Liver (tissue), 8 donors: ENCODE measurements at regions not wholly inside any gene's neighbourhood (a gene's known extent, or its start where the extent isn't known, plus 50 kb on each side); places are given as distances from the start of the nearest gene placed in this dataset.

Experiments
- DNase-seq: peaks from one replicate; pipeline ENCODE4 v3.0.0-alpha.2; 2017; ENCODE audit warnings: low spot score
- H3K27ac ChIP-seq, 2 donors: one replicate each; pipeline ENCODE4 v1.7.0; 2013; ENCODE audit warnings: inconsistent platforms in 2 of 2, low read length in 2 of 2, control low read depth in 1 of 2, low read depth in 1 of 2, mild to moderate bottlenecking in 1 of 2
- H3K27me3 ChIP-seq, 4 donors: one replicate each; pipeline versions ENCODE4 v1.6.1 to v1.7.0; 2013; ENCODE audit warnings: low read length in 3 of 4, inconsistent platforms in 1 of 4, mild to moderate bottlenecking in 1 of 4, moderate library complexity in 1 of 4; ENCODE audit not compliant: control insufficient read depth in 4 of 4, insufficient read depth in 4 of 4
- H3K36me3 ChIP-seq, 4 donors: one replicate each; pipeline versions ENCODE4 v1.6.1 to v1.7.0; 2013; ENCODE audit warnings: low read length in 3 of 4, mild to moderate bottlenecking in 3 of 4, low read depth in 1 of 4, moderate library complexity in 1 of 4; ENCODE audit not compliant: control insufficient read depth in 4 of 4, insufficient read depth in 3 of 4
- H3K4me1 ChIP-seq, 4 donors: one replicate each; pipeline versions ENCODE4 v1.6.1 to v1.7.0; 2013; ENCODE audit warnings: low read length in 3 of 4, mild to moderate bottlenecking in 3 of 4, moderate library complexity in 1 of 4; ENCODE audit not compliant: control insufficient read depth in 4 of 4, insufficient read depth in 4 of 4
- H3K4me3 ChIP-seq, 3 donors: one replicate each; pipeline versions ENCODE4 v1.6.1 to v1.7.0; 2013; ENCODE audit warnings: low read length in 3 of 3, control low read depth in 1 of 3, low read depth in 1 of 3, mild to moderate bottlenecking in 1 of 3
- H3K9ac ChIP-seq, 2 donors: one replicate each; pipeline ENCODE4 v1.7.0; 2013; ENCODE audit warnings: low read length in 2 of 2, mild to moderate bottlenecking in 2 of 2, moderate library complexity in 2 of 2, control low read depth in 1 of 2, low read depth in 1 of 2
- H3K9me3 ChIP-seq, 4 donors: one replicate each; pipeline versions ENCODE4 v1.6.1 to v1.7.0; 2013; ENCODE audit warnings: low read length in 3 of 4; ENCODE audit not compliant: control insufficient read depth in 4 of 4
- EGR1 ChIP-seq, 2 donors: IDR thresholded peaks; 2 replicates each; pipeline ENCODE4 v1.6.1; 2016 to 2018; ENCODE audit warnings: antibody characterized with exemption in 2 of 2, low read depth in 2 of 2
- FOXA1 ChIP-seq: IDR thresholded peaks from 2 replicates; pipeline ENCODE4 v1.6.1; 2016; ENCODE audit warnings: antibody characterized with exemption
- FOXA2 ChIP-seq: IDR thresholded peaks from 2 replicates; pipeline ENCODE4 v1.6.1; 2016; ENCODE audit warnings: antibody characterized with exemption
- GABPA ChIP-seq, 2 donors: IDR thresholded peaks in 1 of 2; conservative IDR thresholded peaks in 1 of 2; 2 replicates each; pipeline ENCODE4 v1.6.1; 2016; ENCODE audit warnings: antibody characterized with exemption in 2 of 2, mild to moderate bottlenecking in 1 of 2, moderate library complexity in 1 of 2
- HNF4A ChIP-seq, 2 donors: conservative IDR thresholded peaks; 2 replicates each; pipeline ENCODE4 v1.6.1; 2016; ENCODE audit warnings: antibody characterized with exemption in 2 of 2, mild to moderate bottlenecking in 2 of 2
- HNF4G ChIP-seq: IDR thresholded peaks from 2 replicates; pipeline ENCODE4 v1.6.1; 2016; ENCODE audit warnings: antibody characterized with exemption
- JUND ChIP-seq, 2 donors: IDR thresholded peaks; 2 replicates each; pipeline ENCODE4 v1.6.1; 2016; ENCODE audit warnings: antibody characterized with exemption in 2 of 2
- NR2F2 ChIP-seq: IDR thresholded peaks from 2 replicates; pipeline ENCODE4 v1.6.1; 2016; ENCODE audit warnings: antibody characterized with exemption
- RAD21 ChIP-seq, 2 donors: IDR thresholded peaks; 2 replicates each; pipeline ENCODE4 v1.6.1; 2016; ENCODE audit warnings: antibody characterized with exemption in 2 of 2, mild to moderate bottlenecking in 2 of 2
- RXRA ChIP-seq, 2 donors: IDR thresholded peaks; 2 replicates each; pipeline ENCODE4 v1.6.1; 2017 to 2018; ENCODE audit warnings: antibody characterized with exemption in 2 of 2, mild to moderate bottlenecking in 1 of 2
- SP1 ChIP-seq: IDR thresholded peaks from 2 replicates; pipeline ENCODE4 v1.6.1; 2018; ENCODE audit warnings: antibody characterized with exemption, mild to moderate bottlenecking
- TAF1 ChIP-seq: conservative IDR thresholded peaks from 2 replicates; pipeline ENCODE4 v1.6.1; 2016; ENCODE audit warnings: antibody characterized with exemption, mild to moderate bottlenecking
- YY1 ChIP-seq: IDR thresholded peaks from 2 replicates; pipeline ENCODE4 v1.6.1; 2016; ENCODE audit warnings: antibody characterized with exemption, mild to moderate bottlenecking
- WGBS: extraction: QIAGEN DNeasy Blood & Tissue Kit; methylation state at CpG from one replicate; pipeline ENCODE4 v1.1.7; 2013; 5-methylcytosine and 5-hydroxymethylcytosine counted together
- TF ChIP-seq, protein P1 (sequence below): IDR thresholded peaks from 2 replicates; pipeline ENCODE4 v1.6.1; 2016; ENCODE audit warnings: antibody characterized with exemption
- TF ChIP-seq, protein P2 (sequence below): fragments of 150-350 bp; IDR thresholded peaks from 2 replicates; pipeline ENCODE4 v1.5.1; 2017; ENCODE audit warnings: improper control_type of control experiment, low read depth, low read length; ENCODE audit not compliant: missing input control
- TF ChIP-seq, protein P3 (sequence below): IDR thresholded peaks from 2 replicates; pipeline ENCODE4 v1.6.1; 2016; ENCODE audit warnings: antibody characterized with exemption
- TF ChIP-seq, protein P4 (sequence below): IDR thresholded peaks from 2 replicates; pipeline ENCODE4 v1.6.1; 2016; ENCODE audit warnings: antibody characterized with exemption
- TF ChIP-seq, protein P5 (sequence below): IDR thresholded peaks from 2 replicates; pipeline ENCODE4 v1.6.1; 2016; ENCODE audit warnings: antibody characterized with exemption, mild to moderate bottlenecking
- donor health status: healthy.
- donor health status: healthy.
- donor health status: healthy.
- donor health status: healthy.
- donor health status: healthy.

DNA sequence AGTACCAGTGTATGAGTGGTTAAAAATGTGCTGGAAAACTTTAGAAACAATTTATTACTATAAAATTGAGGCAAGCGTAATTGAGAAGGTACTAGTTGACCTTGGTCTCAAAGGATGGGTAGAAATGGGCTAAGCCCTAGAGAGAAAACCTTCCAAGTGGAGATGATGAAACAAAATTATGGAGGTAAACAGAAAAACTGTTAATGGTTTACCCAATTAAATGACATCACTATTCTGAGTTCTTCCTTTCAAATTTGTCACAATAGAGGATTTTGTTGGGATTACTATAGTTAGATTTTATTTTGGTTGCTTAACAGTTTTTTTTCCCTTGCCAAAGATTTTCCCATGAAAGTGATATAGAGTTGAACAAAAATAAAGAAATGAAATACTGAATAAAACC lies 1302.5 kb upstream of the TENM3 start:
- DNase-seq, result no peak
- no peak overlapping the region for H3K4me3 ChIP-seq
- H3K4me1 ChIP-seq, result no peaks in the 10 kb centered on the region
- H3K27ac ChIP-seq, result no peak overlapping the region
- TF ChIP-seq, protein P1, sequence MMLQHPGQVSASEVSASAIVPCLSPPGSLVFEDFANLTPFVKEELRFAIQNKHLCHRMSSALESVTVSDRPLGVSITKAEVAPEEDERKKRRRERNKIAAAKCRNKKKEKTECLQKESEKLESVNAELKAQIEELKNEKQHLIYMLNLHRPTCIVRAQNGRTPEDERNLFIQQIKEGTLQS, result no peak
- TF ChIP-seq, protein P2, sequence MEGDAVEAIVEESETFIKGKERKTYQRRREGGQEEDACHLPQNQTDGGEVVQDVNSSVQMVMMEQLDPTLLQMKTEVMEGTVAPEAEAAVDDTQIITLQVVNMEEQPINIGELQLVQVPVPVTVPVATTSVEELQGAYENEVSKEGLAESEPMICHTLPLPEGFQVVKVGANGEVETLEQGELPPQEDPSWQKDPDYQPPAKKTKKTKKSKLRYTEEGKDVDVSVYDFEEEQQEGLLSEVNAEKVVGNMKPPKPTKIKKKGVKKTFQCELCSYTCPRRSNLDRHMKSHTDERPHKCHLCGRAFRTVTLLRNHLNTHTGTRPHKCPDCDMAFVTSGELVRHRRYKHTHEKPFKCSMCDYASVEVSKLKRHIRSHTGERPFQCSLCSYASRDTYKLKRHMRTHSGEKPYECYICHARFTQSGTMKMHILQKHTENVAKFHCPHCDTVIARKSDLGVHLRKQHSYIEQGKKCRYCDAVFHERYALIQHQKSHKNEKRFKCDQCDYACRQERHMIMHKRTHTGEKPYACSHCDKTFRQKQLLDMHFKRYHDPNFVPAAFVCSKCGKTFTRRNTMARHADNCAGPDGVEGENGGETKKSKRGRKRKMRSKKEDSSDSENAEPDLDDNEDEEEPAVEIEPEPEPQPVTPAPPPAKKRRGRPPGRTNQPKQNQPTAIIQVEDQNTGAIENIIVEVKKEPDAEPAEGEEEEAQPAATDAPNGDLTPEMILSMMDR, result no peak
- TF ChIP-seq RAD21 (IDR thresholded peaks at IDR 0.05) (no peak), YY1 (no peak), GABPA (IDR thresholded peaks at IDR 0.05 in 1 of 2, conservative IDR thresholded peaks at IDR 0.05 in 1 of 2) (no peak), HNF4G (no peak), EGR1 (IDR thresholded peaks at IDR 0.05; ENCODE audit: low read depth in 2 of 2) (no peak), HNF4A (conservative IDR thresholded peaks at IDR 0.05) (no peak), SP1 (no peak), NR2F2 (no peak), TAF1 (no peak), FOXA2 (no peak), FOXA1 (no peak), JUND (IDR thresholded peaks at IDR 0.05) (no peak), RXRA (IDR thresholded peaks at IDR 0.05) (no peak)
- TF ChIP-seq, protein P3, sequence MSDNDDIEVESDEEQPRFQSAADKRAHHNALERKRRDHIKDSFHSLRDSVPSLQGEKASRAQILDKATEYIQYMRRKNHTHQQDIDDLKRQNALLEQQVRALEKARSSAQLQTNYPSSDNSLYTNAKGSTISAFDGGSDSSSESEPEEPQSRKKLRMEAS, result no peak
- TF ChIP-seq, protein P4, sequence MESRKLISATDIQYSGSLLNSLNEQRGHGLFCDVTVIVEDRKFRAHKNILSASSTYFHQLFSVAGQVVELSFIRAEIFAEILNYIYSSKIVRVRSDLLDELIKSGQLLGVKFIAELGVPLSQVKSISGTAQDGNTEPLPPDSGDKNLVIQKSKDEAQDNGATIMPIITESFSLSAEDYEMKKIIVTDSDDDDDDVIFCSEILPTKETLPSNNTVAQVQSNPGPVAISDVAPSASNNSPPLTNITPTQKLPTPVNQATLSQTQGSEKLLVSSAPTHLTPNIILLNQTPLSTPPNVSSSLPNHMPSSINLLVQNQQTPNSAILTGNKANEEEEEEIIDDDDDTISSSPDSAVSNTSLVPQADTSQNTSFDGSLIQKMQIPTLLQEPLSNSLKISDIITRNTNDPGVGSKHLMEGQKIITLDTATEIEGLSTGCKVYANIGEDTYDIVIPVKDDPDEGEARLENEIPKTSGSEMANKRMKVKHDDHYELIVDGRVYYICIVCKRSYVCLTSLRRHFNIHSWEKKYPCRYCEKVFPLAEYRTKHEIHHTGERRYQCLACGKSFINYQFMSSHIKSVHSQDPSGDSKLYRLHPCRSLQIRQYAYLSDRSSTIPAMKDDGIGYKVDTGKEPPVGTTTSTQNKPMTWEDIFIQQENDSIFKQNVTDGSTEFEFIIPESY, result no peak
- TF ChIP-seq, protein P5, sequence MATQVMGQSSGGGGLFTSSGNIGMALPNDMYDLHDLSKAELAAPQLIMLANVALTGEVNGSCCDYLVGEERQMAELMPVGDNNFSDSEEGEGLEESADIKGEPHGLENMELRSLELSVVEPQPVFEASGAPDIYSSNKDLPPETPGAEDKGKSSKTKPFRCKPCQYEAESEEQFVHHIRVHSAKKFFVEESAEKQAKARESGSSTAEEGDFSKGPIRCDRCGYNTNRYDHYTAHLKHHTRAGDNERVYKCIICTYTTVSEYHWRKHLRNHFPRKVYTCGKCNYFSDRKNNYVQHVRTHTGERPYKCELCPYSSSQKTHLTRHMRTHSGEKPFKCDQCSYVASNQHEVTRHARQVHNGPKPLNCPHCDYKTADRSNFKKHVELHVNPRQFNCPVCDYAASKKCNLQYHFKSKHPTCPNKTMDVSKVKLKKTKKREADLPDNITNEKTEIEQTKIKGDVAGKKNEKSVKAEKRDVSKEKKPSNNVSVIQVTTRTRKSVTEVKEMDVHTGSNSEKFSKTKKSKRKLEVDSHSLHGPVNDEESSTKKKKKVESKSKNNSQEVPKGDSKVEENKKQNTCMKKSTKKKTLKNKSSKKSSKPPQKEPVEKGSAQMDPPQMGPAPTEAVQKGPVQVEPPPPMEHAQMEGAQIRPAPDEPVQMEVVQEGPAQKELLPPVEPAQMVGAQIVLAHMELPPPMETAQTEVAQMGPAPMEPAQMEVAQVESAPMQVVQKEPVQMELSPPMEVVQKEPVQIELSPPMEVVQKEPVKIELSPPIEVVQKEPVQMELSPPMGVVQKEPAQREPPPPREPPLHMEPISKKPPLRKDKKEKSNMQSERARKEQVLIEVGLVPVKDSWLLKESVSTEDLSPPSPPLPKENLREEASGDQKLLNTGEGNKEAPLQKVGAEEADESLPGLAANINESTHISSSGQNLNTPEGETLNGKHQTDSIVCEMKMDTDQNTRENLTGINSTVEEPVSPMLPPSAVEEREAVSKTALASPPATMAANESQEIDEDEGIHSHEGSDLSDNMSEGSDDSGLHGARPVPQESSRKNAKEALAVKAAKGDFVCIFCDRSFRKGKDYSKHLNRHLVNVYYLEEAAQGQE, result no peak
- H3K36me3 ChIP-seq, result no peaks in the 10 kb centered on the region
- no peaks in the 10 kb centered on the region for H3K9me3 ChIP-seq
- no peak overlapping the region for H3K9ac ChIP-seq
- 79% methylated on average over 1 of the region's 1 CpG for WGBS
- H3K27me3 ChIP-seq, result no peaks in the 10 kb centered on the region
